ENCODE measurements at regions not wholly inside any gene's neighbourhood (a gene's known extent, or its start where the extent isn't known, plus 50 kb on each side); places are given as distances from the start of the nearest gene placed in this dataset.
A peak's percentile ranks its signal among the peaks of the same experiment; 100 is the strongest.

DNA sequence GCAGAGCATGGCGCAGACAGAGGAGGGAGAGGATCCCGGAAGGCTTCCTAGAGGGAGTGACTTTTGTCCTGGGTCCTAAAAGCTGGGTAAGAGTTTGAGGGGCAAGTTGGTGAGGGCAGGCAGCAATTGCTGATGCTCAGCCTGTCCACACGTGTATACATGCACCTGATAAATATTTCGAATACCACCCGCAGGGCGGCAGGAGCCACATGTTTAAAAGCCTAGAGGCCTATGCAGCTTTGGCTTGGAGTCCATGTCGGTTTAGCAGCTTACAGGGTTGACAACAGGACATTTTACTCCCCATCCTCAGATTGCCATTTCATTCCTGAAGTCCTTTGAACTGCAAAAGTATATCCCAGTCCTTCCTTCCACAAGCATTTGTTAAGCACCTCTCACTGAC is 99.1 kb downstream of the KATNIP start:
- Histone ChIP-seq H3K9ac (ENCODE audit: insufficient read depth, low read length, poor library complexity, severe bottlenecking) (no peak overlapping the region), H3K79me2 (ENCODE audit: insufficient read depth, low read length) (no peaks in the 10 kb centered on the region), H3K36me3 (replicated peaks in 1 of 2; ENCODE audit: control insufficient read depth in 1 of 2, insufficient read depth in 2 of 2, low read length in 2 of 2) (peaks cover 2 to 10% of the 10 kb centered on the region in 2 donors), H3K4me2 (replicated peaks; ENCODE audit: extremely low read depth, low read length, poor library complexity, severe bottlenecking) (no peak overlapping the region), H2AFZ (ENCODE audit: insufficient read depth, low read depth, low read length, poor library complexity, severe bottlenecking) (no peak overlapping the region), H3K4me1 (ENCODE audit: control insufficient read depth in 1 of 2, insufficient read depth in 2 of 2, low read length in 2 of 2) (no peaks in the 10 kb centered on the region), H4K20me1 (ENCODE audit: insufficient read depth, low read length) (no peaks in the 10 kb centered on the region), H3K9me3 (replicated peaks in 1 of 2; ENCODE audit: control insufficient read depth in 1 of 2, insufficient read depth in 1 of 2, low read length in 2 of 2) (no peaks in the 10 kb centered on the region), H3K4me3 (replicated peaks in 1 of 3; ENCODE audit: low read depth in 2 of 3, low read length in 3 of 3) (no peak overlapping the region), H3K27ac (ENCODE audit: low read depth in 1 of 2, low read length in 2 of 2) (no peak overlapping the region), H3K27me3 (ENCODE audit: control insufficient read depth in 2 of 2, insufficient read depth in 2 of 2, low read length in 2 of 2) (no peaks in the 10 kb centered on the region)
- TF ChIP-seq, protein P1, sequence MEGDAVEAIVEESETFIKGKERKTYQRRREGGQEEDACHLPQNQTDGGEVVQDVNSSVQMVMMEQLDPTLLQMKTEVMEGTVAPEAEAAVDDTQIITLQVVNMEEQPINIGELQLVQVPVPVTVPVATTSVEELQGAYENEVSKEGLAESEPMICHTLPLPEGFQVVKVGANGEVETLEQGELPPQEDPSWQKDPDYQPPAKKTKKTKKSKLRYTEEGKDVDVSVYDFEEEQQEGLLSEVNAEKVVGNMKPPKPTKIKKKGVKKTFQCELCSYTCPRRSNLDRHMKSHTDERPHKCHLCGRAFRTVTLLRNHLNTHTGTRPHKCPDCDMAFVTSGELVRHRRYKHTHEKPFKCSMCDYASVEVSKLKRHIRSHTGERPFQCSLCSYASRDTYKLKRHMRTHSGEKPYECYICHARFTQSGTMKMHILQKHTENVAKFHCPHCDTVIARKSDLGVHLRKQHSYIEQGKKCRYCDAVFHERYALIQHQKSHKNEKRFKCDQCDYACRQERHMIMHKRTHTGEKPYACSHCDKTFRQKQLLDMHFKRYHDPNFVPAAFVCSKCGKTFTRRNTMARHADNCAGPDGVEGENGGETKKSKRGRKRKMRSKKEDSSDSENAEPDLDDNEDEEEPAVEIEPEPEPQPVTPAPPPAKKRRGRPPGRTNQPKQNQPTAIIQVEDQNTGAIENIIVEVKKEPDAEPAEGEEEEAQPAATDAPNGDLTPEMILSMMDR (IDR thresholded peaks at IDR 0.05) = no peak
- Mint-ChIP-seq H3K4me3 (no peak overlapping the region), H3K4me1 (peaks cover 8% of the 10 kb centered on the region), H3K27ac (no peak overlapping the region), H3K9me3 (peaks cover 0 to 3% (median 0%) of the 10 kb centered on the region in 7 donors), H3K36me3 (peaks cover 30 to 31% of the 10 kb centered on the region in 2 donors), H3K27me3 (ENCODE audit: low read depth in 3 of 3) (peaks cover 0 to 1% (median 0%) of the 10 kb centered on the region in 3 donors)
- WGBS (ENCODE audit: insufficient coverage) = 100% methylated on average over 5 of the region's 7 CpGs
- intact Hi-C loops (cut with micrococcal nuclease) = no loop called here
- no peak for DNase-seq

DNA sequence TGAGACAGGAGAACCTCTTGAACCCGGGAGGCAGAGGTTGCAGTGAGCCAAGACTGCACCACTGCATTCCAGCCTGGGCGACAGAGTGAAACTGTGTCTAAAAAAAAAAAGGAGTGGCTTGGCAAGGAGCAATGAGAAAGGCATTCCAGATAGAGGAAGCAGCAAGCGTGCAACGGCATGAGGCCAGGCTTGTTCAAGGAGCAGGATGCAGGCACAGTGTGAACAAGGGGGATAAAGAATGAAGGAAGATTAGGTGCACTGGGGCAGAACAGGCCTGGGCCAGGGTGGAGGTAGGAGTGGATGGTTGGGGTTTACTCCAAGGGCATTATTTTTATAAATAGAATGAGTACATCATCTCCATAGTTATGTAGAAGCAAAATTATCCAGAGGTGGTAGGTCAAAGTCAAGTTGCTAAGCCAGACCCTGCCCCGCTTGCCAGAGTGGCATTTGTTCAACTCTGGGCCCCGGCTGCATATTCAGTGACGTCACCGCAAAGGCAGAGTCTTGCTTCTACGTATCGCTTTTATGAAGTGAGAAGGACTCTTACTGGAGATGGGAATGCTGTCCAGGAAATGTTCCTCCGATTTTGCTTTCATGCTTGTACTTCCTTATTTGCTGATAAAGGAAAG is 100.2 kb downstream of the KATNIP start:
- intact Hi-C loops (cut with micrococcal nuclease) = no loop called here
- Histone ChIP-seq H3K27me3 (ENCODE audit: control insufficient read depth in 2 of 2, insufficient read depth in 2 of 2, low read length in 2 of 2) (no peaks in the 10 kb centered on the region), H3K27ac (ENCODE audit: low read depth in 1 of 2, low read length in 2 of 2) (no peak overlapping the region), H3K9me3 (replicated peaks in 1 of 2; ENCODE audit: control insufficient read depth in 1 of 2, insufficient read depth in 1 of 2, low read length in 2 of 2) (no peaks in the 10 kb centered on the region), H3K36me3 (replicated peaks in 1 of 2; ENCODE audit: control insufficient read depth in 1 of 2, insufficient read depth in 2 of 2, low read length in 2 of 2) (peaks cover 2 to 10% of the 10 kb centered on the region in 2 donors), H3K9ac (ENCODE audit: insufficient read depth, low read length, poor library complexity, severe bottlenecking) (no peak overlapping the region), H3K4me1 (ENCODE audit: control insufficient read depth in 1 of 2, insufficient read depth in 2 of 2, low read length in 2 of 2) (no peaks in the 10 kb centered on the region), H3K79me2 (ENCODE audit: insufficient read depth, low read length) (no peaks in the 10 kb centered on the region), H2AFZ (ENCODE audit: insufficient read depth, low read depth, low read length, poor library complexity, severe bottlenecking) (no peak overlapping the region), H3K4me2 (replicated peaks; ENCODE audit: extremely low read depth, low read length, poor library complexity, severe bottlenecking) (no peak overlapping the region), H3K4me3 (replicated peaks in 1 of 3; ENCODE audit: low read depth in 2 of 3, low read length in 3 of 3) (no peak overlapping the region), H4K20me1 (ENCODE audit: insufficient read depth, low read length) (no peaks in the 10 kb centered on the region)
- H3K4me1 Mint-ChIP-seq = peaks cover 8% of the 10 kb centered on the region
- DNase-seq = no peak
- peaks cover 26 to 28% of the 10 kb centered on the region in 2 donors for H3K36me3 Mint-ChIP-seq
- peak overlapping the region in 2 of 7 donors; percentile 26 to 31 for H3K27ac Mint-ChIP-seq
- no peak overlapping the region for H3K4me3 Mint-ChIP-seq
- peaks cover 0 to 3% (median 0%) of the 10 kb centered on the region in 7 donors for H3K9me3 Mint-ChIP-seq
- TF ChIP-seq, protein P1 (IDR thresholded peaks at IDR 0.05) = no peak
- no peaks in the 10 kb centered on the region for H3K27me3 Mint-ChIP-seq (ENCODE audit: low read depth in 3 of 3)
- WGBS (ENCODE audit: insufficient coverage) = 94% methylated on average over 7 of the region's 11 CpGs

Measured in CD14-positive monocyte (primary cell).